HepG2 (cell line): ENCODE measurements at regions not wholly inside any gene's neighbourhood (a gene's known extent, or its start where the extent isn't known, plus 50 kb on each side); places are given as distances from the start of the nearest gene placed in this dataset.

Experiments
- BCL6 ChIP-seq: IDR thresholded peaks from 2 replicates; pipeline ENCODE4 v1.6.1; 2016; ENCODE audit warnings: missing genetic modification reagents, missing compliant biosample characterization
- HOXA7 ChIP-seq: sonication (generic); formaldehyde crosslinking; IDR thresholded peaks from 2 replicates; pipeline ENCODE4 v1.8.1; 2022; ENCODE audit warnings: mild to moderate bottlenecking, missing genetic modification reagents, moderate library complexity
- JDP2 ChIP-seq: sonication (generic); formaldehyde crosslinking; IDR thresholded peaks from 2 replicates; pipeline ENCODE4 v1.8.1; 2022; ENCODE audit warnings: missing genetic modification reagents, borderline replicate concordance
- MBNL3 ChIP-seq: fragments of 250-450 bp; sonication (Bioruptor Pico); conservative IDR thresholded peaks from 2 replicates; pipeline ENCODE4 v1.8.0; 2022; ENCODE audit warnings: mild to moderate bottlenecking, inconsistent platforms
- NFYC ChIP-seq: IDR thresholded peaks from 2 replicates; pipeline ENCODE4 v1.6.1; 2016; ENCODE audit warnings: missing genetic modification reagents, missing compliant biosample characterization
- PLRG1 ChIP-seq: fragments of 450-650 bp; conservative IDR thresholded peaks from 2 replicates; pipeline ENCODE4 v1.6.1; 2016
- PRDM10 ChIP-seq: sonication (generic); formaldehyde crosslinking; IDR thresholded peaks from 2 replicates; pipeline ENCODE4 v1.4.0; 2020; ENCODE audit warnings: low read depth, missing genetic modification reagents
- RBM39 ChIP-seq: fragments of 200-400 bp; formaldehyde crosslinking; IDR thresholded peaks from one replicate; pipeline ENCODE4 v1.6.1; 2018; ENCODE audit warnings: antibody characterized with exemption, mild to moderate bottlenecking, low read depth, low read length; ENCODE audit not compliant: poor library complexity, severe bottlenecking
- RFXANK ChIP-seq: IDR thresholded peaks from 2 replicates; pipeline ENCODE4 v1.6.1; 2016
- RORA ChIP-seq: sonication (generic); formaldehyde crosslinking; IDR thresholded peaks from 2 replicates; pipeline ENCODE4 v1.5.0; 2020; ENCODE audit warnings: mild to moderate bottlenecking, missing genetic modification reagents, moderate library complexity
- SETDB1 ChIP-seq: sonication (generic); formaldehyde crosslinking; IDR thresholded peaks from 2 replicates; pipeline ENCODE4 v1.5.1; 2020; ENCODE audit warnings: missing genetic modification reagents, mild to moderate bottlenecking, borderline replicate concordance
- STAG1 ChIP-seq: sonication (generic); formaldehyde crosslinking; IDR thresholded peaks from 2 replicates; pipeline ENCODE4 v1.4.0; 2020; ENCODE audit warnings: missing genetic modification reagents
- TEAD2 ChIP-seq: sonication (generic); formaldehyde crosslinking; IDR thresholded peaks from 2 replicates; pipeline ENCODE4 v1.9.0; 2021; ENCODE audit warnings: missing genetic modification reagents
- TSC22D2 ChIP-seq: sonication (generic); formaldehyde crosslinking; IDR thresholded peaks from 2 replicates; pipeline ENCODE4 v1.5.1; 2020; ENCODE audit warnings: missing genetic modification reagents, mild to moderate bottlenecking, borderline replicate concordance
- ZFP36 ChIP-seq: fragments of 150-350 bp; IDR thresholded peaks from 2 replicates; pipeline ENCODE4 v1.6.1; 2018; ENCODE audit warnings: borderline replicate concordance, low read length, low read depth; ENCODE audit not compliant: partially characterized antibody
- ZMYM2 ChIP-seq: sonication (generic); formaldehyde crosslinking; IDR thresholded peaks from 2 replicates; pipeline ENCODE4 v1.8.0; 2022; ENCODE audit warnings: mild to moderate bottlenecking, missing genetic modification reagents
- ZNF256 ChIP-seq: sonication (generic); formaldehyde crosslinking; conservative IDR thresholded peaks from 2 replicates; pipeline ENCODE4 v1.4.0; 2020; ENCODE audit warnings: missing genetic modification reagents
- ZNF34 ChIP-seq: sonication (generic); formaldehyde crosslinking; IDR thresholded peaks from 2 replicates; pipeline ENCODE4 v1.4.0; 2020; ENCODE audit warnings: mild to moderate bottlenecking, missing genetic modification reagents, borderline replicate concordance
- ZNF543 ChIP-seq: sonication (generic); formaldehyde crosslinking; IDR thresholded peaks from 2 replicates; pipeline ENCODE4 v1.4.0; 2020; ENCODE audit warnings: mild to moderate bottlenecking, missing genetic modification reagents
- ZNF644 ChIP-seq: IDR thresholded peaks from 2 replicates; pipeline ENCODE4 v1.6.1; 2016; ENCODE audit warnings: low read depth
- TF ChIP-seq, protein P1 (sequence below): sonication (generic); formaldehyde crosslinking; IDR thresholded peaks from 2 replicates; pipeline ENCODE4 v1.5.0; 2020; ENCODE audit warnings: mild to moderate bottlenecking, missing genetic modification reagents, borderline replicate concordance
- TF ChIP-seq, protein P2 (sequence below): IDR thresholded peaks from 2 replicates; pipeline ENCODE4 v1.6.1; 2012; ENCODE audit warnings: low read depth, low read length, improper control_type of control experiment

DNA sequence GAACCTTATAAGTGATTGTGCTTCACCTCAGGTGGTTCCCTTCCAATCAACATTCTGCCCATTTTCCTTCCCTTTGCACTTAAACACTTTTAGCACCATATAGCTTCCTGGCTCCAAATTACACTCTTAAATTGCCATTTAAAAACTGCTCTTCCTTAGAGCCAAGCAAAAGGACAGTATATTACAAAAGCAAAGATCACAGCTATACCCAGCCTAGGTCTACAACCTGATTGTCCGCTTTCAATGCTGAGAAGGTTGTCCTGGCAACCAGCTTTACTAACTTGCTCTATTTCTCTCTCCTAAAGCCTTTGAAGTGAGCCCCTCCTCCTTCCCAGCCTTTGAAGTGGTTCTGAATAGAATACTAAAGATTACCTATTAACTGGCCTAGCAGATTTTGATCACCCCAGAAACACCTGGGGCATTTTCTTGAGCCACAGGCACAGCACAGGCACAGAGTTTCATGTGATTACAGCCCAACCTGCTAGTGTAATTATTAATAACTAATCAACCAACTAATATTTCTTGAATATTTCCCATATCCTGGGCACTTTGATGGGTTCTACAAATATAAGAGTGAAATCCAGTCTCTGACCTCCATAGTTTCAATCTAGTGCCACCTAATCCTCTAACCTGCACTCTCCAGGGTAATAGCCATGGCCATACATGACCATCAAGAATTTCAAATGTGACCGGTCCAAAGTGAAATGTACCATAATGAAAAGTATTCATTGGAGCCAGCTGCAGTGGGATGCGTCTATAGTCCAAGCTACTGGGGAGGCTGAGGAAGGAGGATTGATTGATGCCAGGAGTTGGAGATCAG lies 63.6 kb upstream of the TRIM24 start (continued):
- TF ChIP-seq BCL6 (CRISPR knock-in tag) (peak; percentile 58), SETDB1 (no peak), PRDM10 (CRISPR knock-in tag) (no peak), PLRG1 (no peak), JDP2 (CRISPR knock-in tag) (no peak), MBNL3 (no peak), RORA (CRISPR knock-in tag) (no peak), RBM39 (no peak), ZNF34 (CRISPR knock-in tag) (no peak), TEAD2 (CRISPR knock-in tag) (no peak), TSC22D2 (no peak), STAG1 (CRISPR knock-in tag) (peak; percentile 26), ZFP36 (no peak), NFYC (CRISPR knock-in tag) (0 out of 2 replicates have a peak, but pooled peaks have one; percentile 12), ZNF543 (CRISPR knock-in tag) (no peak), ZNF644 (CRISPR knock-in tag) (no peak), ZMYM2 (no peak), HOXA7 (CRISPR knock-in tag) (no peak), ZNF256 (CRISPR knock-in tag) (no peak), RFXANK (no peak)
- TF ChIP-seq, protein P1, sequence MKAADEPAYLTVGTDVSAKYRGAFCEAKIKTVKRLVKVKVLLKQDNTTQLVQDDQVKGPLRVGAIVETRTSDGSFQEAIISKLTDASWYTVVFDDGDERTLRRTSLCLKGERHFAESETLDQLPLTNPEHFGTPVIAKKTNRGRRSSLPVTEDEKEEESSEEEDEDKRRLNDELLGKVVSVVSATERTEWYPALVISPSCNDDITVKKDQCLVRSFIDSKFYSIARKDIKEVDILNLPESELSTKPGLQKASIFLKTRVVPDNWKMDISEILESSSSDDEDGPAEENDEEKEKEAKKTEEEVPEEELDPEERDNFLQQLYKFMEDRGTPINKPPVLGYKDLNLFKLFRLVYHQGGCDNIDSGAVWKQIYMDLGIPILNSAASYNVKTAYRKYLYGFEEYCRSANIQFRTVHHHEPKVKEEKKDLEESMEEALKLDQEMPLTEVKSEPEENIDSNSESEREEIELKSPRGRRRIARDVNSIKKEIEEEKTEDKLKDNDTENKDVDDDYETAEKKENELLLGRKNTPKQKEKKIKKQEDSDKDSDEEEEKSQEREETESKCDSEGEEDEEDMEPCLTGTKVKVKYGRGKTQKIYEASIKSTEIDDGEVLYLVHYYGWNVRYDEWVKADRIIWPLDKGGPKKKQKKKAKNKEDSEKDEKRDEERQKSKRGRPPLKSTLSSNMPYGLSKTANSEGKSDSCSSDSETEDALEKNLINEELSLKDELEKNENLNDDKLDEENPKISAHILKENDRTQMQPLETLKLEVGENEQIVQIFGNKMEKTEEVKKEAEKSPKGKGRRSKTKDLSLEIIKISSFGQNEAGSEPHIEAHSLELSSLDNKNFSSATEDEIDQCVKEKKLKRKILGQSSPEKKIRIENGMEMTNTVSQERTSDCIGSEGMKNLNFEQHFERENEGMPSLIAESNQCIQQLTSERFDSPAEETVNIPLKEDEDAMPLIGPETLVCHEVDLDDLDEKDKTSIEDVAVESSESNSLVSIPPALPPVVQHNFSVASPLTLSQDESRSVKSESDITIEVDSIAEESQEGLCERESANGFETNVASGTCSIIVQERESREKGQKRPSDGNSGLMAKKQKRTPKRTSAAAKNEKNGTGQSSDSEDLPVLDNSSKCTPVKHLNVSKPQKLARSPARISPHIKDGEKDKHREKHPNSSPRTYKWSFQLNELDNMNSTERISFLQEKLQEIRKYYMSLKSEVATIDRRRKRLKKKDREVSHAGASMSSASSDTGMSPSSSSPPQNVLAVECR: peak; percentile 43; the same call in 1 of the 2 replicates
- TF ChIP-seq, protein P2, sequence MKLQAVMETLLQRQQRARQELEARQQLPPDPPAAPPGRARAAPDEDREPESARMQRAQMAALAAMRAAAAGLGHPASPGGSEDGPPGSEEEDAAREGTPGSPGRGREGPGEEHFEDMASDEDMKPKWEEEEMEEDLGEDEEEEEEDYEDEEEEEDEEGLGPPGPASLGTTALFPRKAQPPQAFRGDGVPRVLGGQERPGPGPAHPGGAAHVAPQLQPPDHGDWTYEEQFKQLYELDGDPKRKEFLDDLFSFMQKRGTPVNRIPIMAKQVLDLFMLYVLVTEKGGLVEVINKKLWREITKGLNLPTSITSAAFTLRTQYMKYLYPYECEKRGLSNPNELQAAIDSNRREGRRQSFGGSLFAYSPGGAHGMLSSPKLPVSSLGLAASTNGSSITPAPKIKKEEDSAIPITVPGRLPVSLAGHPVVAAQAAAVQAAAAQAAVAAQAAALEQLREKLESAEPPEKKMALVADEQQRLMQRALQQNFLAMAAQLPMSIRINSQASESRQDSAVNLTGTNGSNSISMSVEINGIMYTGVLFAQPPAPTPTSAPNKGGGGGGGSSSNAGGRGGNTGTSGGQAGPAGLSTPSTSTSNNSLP: peak; percentile 97
